ENCODE measurements at regions not wholly inside any gene's neighbourhood (a gene's known extent, or its start where the extent isn't known, plus 50 kb on each side); places are given as distances from the start of the nearest gene placed in this dataset.

GRCh38 chr11:112310848-112311247, 50.2 kb upstream of the PLET1 start:
- intact Hi-C loops (cut with micrococcal nuclease): no loop called here
- no peak for TF ChIP-seq CTCF (IDR thresholded peaks at IDR 0.05; ENCODE audit: borderline replicate concordance)
- peaks cover 3% of the 10 kb centered on the region for H3K4me1 ChIP-seq
- H3K27me3 ChIP-seq (ENCODE audit: low read depth): no peaks in the 10 kb centered on the region
- no peaks in the 10 kb centered on the region for H3K36me3 ChIP-seq
- no peak for DNase-seq
- H3K9me3 ChIP-seq (replicated peaks): peaks cover 5% of the 10 kb centered on the region
- no peak overlapping the region for H3K4me3 ChIP-seq
- H3K27ac ChIP-seq (replicated peaks): no peak overlapping the region

- intact Hi-C loops (cut with micrococcal nuclease): no loop called here
- H3K36me3 ChIP-seq: no peaks in the 10 kb centered on the region
- TF ChIP-seq CTCF (IDR thresholded peaks at IDR 0.05; ENCODE audit: borderline replicate concordance): no peak
- H3K4me3 ChIP-seq: no peak overlapping the region
- H3K9me3 ChIP-seq (replicated peaks): no peaks in the 10 kb centered on the region
- no peaks in the 10 kb centered on the region for H3K27me3 ChIP-seq (ENCODE audit: low read depth)
- DNase-seq: no peak
- H3K4me1 ChIP-seq: peaks cover 16% of the 10 kb centered on the region
- no peak overlapping the region for H3K27ac ChIP-seq (replicated peaks)
These were observed 54.5 kb upstream of the PLET1 start for GRCh38 chr11:112315057-112315720.

- Histone ChIP-seq H3K9me3 (replicated peaks) (no peaks in the 10 kb centered on the region), H3K36me3 (no peaks in the 10 kb centered on the region), H3K27ac (replicated peaks) (peak overlapping the region; percentile 16), H3K27me3 (ENCODE audit: low read depth) (no peaks in the 10 kb centered on the region), H3K4me3 (no peak overlapping the region), H3K4me1 (peaks cover 25% of the 10 kb centered on the region)
- intact Hi-C loops (cut with micrococcal nuclease): no loop called here
- TF ChIP-seq CTCF (IDR thresholded peaks at IDR 0.05; ENCODE audit: borderline replicate concordance): no peak
- DNase-seq: no peak
These were observed 55.4 kb upstream of the PLET1 start for GRCh38 chr11:112315861-112316739.

GRCh38 chr11:112316971-112317370, 56.3 kb upstream of the PLET1 start:
- intact Hi-C loops (cut with micrococcal nuclease): no loop called here
- no peak overlapping the region for H3K4me3 ChIP-seq
- TF ChIP-seq CTCF (IDR thresholded peaks at IDR 0.05; ENCODE audit: borderline replicate concordance): no peak
- H3K36me3 ChIP-seq: no peaks in the 10 kb centered on the region
- DNase-seq: no peak
- H3K4me1 ChIP-seq: peaks cover 33% of the 10 kb centered on the region
- no peaks in the 10 kb centered on the region for H3K27me3 ChIP-seq (ENCODE audit: low read depth)
- no peak overlapping the region for H3K27ac ChIP-seq (replicated peaks)
- H3K9me3 ChIP-seq (replicated peaks): no peaks in the 10 kb centered on the region

- intact Hi-C loops (cut with micrococcal nuclease): no loop called here
- no peak for TF ChIP-seq CTCF (IDR thresholded peaks at IDR 0.05; ENCODE audit: borderline replicate concordance)
- Histone ChIP-seq H3K27me3 (ENCODE audit: low read depth) (no peaks in the 10 kb centered on the region), H3K9me3 (replicated peaks) (no peaks in the 10 kb centered on the region), H3K27ac (replicated peaks) (no peak overlapping the region), H3K4me3 (no peak overlapping the region), H3K4me1 (peaks cover 36% of the 10 kb centered on the region), H3K36me3 (no peaks in the 10 kb centered on the region)
- no peak for DNase-seq
These were observed 57.5 kb upstream of the PLET1 start for GRCh38 chr11:112318184-112318591.
